ENCODE measurements at regions not wholly inside any gene's neighbourhood (a gene's known extent, or its start where the extent isn't known, plus 50 kb on each side); places are given as distances from the start of the nearest gene placed in this dataset.

DNA sequence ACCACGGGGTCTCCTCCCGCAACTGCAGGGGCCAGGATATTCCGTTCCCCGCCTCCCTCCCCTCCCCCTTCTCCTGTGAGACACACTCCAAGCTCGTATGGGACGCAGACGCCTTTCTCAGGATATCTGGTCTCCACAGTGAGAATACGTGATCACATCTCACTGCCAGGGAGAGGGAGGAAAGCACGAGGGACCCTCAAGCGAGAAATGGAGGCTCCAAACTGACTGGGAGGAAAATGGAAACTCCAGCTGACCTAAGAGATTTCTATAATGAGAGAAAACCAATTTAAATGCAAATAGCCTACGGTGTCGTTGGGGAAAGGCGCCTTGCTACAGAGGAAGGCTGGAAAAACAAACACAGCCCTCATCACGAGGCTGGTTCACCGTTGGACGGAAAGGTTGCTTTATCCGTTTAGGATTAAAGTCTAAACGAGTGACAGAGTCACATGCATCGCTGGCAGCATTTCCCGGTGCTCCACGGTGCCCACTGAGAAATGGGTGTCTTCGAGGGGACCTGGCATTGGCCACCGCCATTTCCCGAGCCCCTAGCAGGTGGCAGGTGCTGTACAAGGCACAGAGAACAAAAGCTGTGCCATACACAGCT is 116.9 kb upstream of the CPEB4 start:
- Histone ChIP-seq H3K14ac (ENCODE audit: insufficient read depth, low read length) (peak overlapping the region; percentile 46; the same call in 1 of the 2 replicates), H3K4ac (ENCODE audit: low read depth, low read length) (no peak overlapping the region), H2BK120ac (ENCODE audit: low read depth, low read length, poor library complexity, severe bottlenecking) (no peak overlapping the region), H2BK20ac (ENCODE audit: low read depth, low read length, poor library complexity, severe bottlenecking) (no peak overlapping the region), H3K23ac (ENCODE audit: insufficient read length, low read depth, low read length) (no peak overlapping the region), H3K27me3 (ENCODE audit: insufficient read depth, low read length) (no peaks in the 10 kb centered on the region), H4K20me1 (ENCODE audit: control insufficient read depth, insufficient read depth, insufficient read length) (no peaks in the 10 kb centered on the region), H2BK15ac (ENCODE audit: low read depth, low read length) (no peak overlapping the region), H4K8ac (replicated peaks; ENCODE audit: insufficient read length, low read depth, low read length) (no peak overlapping the region), H3K9ac (ENCODE audit: extremely low read depth, insufficient read length, low read length) (no peak overlapping the region), H3K4me2 (ENCODE audit: insufficient read depth, insufficient read length, low read length) (no peak overlapping the region), H3K23me2 (ENCODE audit: insufficient read length, low read depth, low read length, poor library complexity, severe bottlenecking) (no peaks in the 10 kb centered on the region), H4K91ac (ENCODE audit: insufficient read length, low read depth, low read length) (no peak overlapping the region), H3K4me1 (ENCODE audit: insufficient read depth, low read length) (no peaks in the 10 kb centered on the region), H3T11ph (ENCODE audit: low read length) (no peak overlapping the region), H2BK12ac (ENCODE audit: insufficient read length, low read depth, low read length) (peak overlapping the region; percentile 52), H3K79me1 (ENCODE audit: insufficient read depth, low read depth, low read length, poor library complexity, severe bottlenecking) (no peaks in the 10 kb centered on the region), H3K18ac (ENCODE audit: insufficient read length, low read depth, low read length) (no peak overlapping the region), H3K56ac (ENCODE audit: insufficient read length, low read depth, low read length) (no peak overlapping the region), H2AK5ac (ENCODE audit: insufficient read length, low read length) (no peak overlapping the region), H2AFZ (ENCODE audit: low read length) (peak overlapping the region; percentile 67), H4K5ac (ENCODE audit: insufficient read length, low read depth, low read length) (no peak overlapping the region), H2BK5ac (ENCODE audit: insufficient read length, low read length) (no peak overlapping the region), H3K27ac (ENCODE audit: insufficient read length, low read depth, low read length) (no peak overlapping the region), H3K9me3 (ENCODE audit: control insufficient read depth, low read depth, low read length) (no peaks in the 10 kb centered on the region), H3K79me2 (ENCODE audit: insufficient read depth, low read length) (no peaks in the 10 kb centered on the region)
- H3K9me3 Mint-ChIP-seq = no peaks in the 10 kb centered on the region
- DNase-seq = no peak
- TF ChIP-seq, protein P1, sequence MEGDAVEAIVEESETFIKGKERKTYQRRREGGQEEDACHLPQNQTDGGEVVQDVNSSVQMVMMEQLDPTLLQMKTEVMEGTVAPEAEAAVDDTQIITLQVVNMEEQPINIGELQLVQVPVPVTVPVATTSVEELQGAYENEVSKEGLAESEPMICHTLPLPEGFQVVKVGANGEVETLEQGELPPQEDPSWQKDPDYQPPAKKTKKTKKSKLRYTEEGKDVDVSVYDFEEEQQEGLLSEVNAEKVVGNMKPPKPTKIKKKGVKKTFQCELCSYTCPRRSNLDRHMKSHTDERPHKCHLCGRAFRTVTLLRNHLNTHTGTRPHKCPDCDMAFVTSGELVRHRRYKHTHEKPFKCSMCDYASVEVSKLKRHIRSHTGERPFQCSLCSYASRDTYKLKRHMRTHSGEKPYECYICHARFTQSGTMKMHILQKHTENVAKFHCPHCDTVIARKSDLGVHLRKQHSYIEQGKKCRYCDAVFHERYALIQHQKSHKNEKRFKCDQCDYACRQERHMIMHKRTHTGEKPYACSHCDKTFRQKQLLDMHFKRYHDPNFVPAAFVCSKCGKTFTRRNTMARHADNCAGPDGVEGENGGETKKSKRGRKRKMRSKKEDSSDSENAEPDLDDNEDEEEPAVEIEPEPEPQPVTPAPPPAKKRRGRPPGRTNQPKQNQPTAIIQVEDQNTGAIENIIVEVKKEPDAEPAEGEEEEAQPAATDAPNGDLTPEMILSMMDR (conservative IDR thresholded peaks at IDR 0.05) = no peak
- H3K4me1 Mint-ChIP-seq = peaks cover 16 to 20% of the 10 kb centered on the region in 2 experiments
- peaks cover 13% of the 10 kb centered on the region for H3K27me3 Mint-ChIP-seq (ENCODE audit: low read depth)
- H3K36me3 Mint-ChIP-seq (ENCODE audit: insufficient read depth in 1 of 3, low read depth in 3 of 3) = no peaks in the 10 kb centered on the region
- peak overlapping the region; percentile 16 to 85 (median 34); a peak in 2 of 7 replicates for H3K27ac Mint-ChIP-seq
- H3K4me3 Mint-ChIP-seq = peak overlapping the region; percentile 37 to 54; a peak in 3 of 5 replicates
- WGBS (ENCODE audit: extremely low coverage, insufficient read length, low lambda C conversion rate) = no CpG with 5 or more reads among the region's 24 CpGs

Measured in H9 (cell line).